Fibroblast of lung (primary cell): ENCODE measurements at regions not wholly inside any gene's neighbourhood (a gene's known extent, or its start where the extent isn't known, plus 50 kb on each side); places are given as distances from the start of the nearest gene placed in this dataset.

Source experiments
- DNase-seq, 2 donors: peaks; one replicate each; pipeline versions ENCODE4 v3.0.0 to v3.0.0-alpha.2; 2010; ENCODE audit warnings: low read depth in 2 of 2
- H2AFZ ChIP-seq: 2 replicates; pipeline ENCODE4 v1.5.1; 2012; ENCODE audit warnings: low read length, control low read depth, inconsistent platforms
- H3K27ac ChIP-seq: 2 replicates; pipeline ENCODE4 v1.5.1; 2011; ENCODE audit warnings: low read length, control low read depth; ENCODE audit not compliant: insufficient read depth
- H3K27me3 ChIP-seq: 2 replicates; pipeline ENCODE4 v1.5.1; 2011; ENCODE audit warnings: mild to moderate bottlenecking, low read length; ENCODE audit not compliant: control insufficient read depth, insufficient read depth
- H3K36me3 ChIP-seq: 2 replicates; pipeline ENCODE4 v1.5.1; 2011; ENCODE audit warnings: low read length; ENCODE audit not compliant: control insufficient read depth, insufficient read depth
- H3K4me1 ChIP-seq: 2 replicates; pipeline ENCODE4 v1.5.1; 2011; ENCODE audit warnings: low read length; ENCODE audit not compliant: control insufficient read depth, insufficient read depth; ENCODE audit errors: extremely low read depth
- H3K4me2 ChIP-seq: 2 replicates; pipeline ENCODE4 v1.5.1; 2011; ENCODE audit warnings: low read length, control low read depth; ENCODE audit not compliant: insufficient read depth; ENCODE audit errors: extremely low read depth
- H3K4me3 ChIP-seq, 4 experiments: fragments of 200-600 bp in 1 of 4; sonication (generic) in 1 of 4; replicated peaks in 1 of 4; 2 replicates each; pipeline ENCODE4 v1.5.1; 2011 to 2016; ENCODE audit warnings: low read length in 4 of 4, low read depth in 3 of 4, mild to moderate bottlenecking in 3 of 4, control low read depth in 2 of 4, inconsistent platforms in 1 of 4, mixed read lengths in 1 of 4; ENCODE audit not compliant: insufficient read depth in 1 of 4; ENCODE audit errors: control extremely low read depth in 1 of 4
- H3K79me2 ChIP-seq: 2 replicates; pipeline ENCODE4 v1.5.1; 2012; ENCODE audit warnings: mild to moderate bottlenecking, low read length, inconsistent platforms; ENCODE audit not compliant: control insufficient read depth, insufficient read depth
- H3K9ac ChIP-seq: 2 replicates; pipeline ENCODE4 v1.5.1; 2011; ENCODE audit warnings: mild to moderate bottlenecking, low read length, control low read depth; ENCODE audit not compliant: insufficient read depth
- H3K9me3 ChIP-seq: 2 replicates; pipeline ENCODE4 v1.5.1; 2012; ENCODE audit warnings: low read depth, low read length; ENCODE audit not compliant: control insufficient read depth, insufficient read depth
- H4K20me1 ChIP-seq: 2 replicates; pipeline ENCODE4 v1.5.1; 2011; ENCODE audit warnings: low read length; ENCODE audit not compliant: control insufficient read depth, insufficient read depth; ENCODE audit errors: extremely low read depth
- EZH2 ChIP-seq: IDR thresholded peaks from 2 replicates; pipeline ENCODE4 v1.5.1; 2012; ENCODE audit warnings: low read length, control low read depth, mild to moderate bottlenecking; ENCODE audit errors: missing control alignments
- TF ChIP-seq, protein P1 (sequence below), 2 donors: IDR thresholded peaks in 1 of 2; conservative IDR thresholded peaks in 1 of 2; 1 replicate in 1 of 2; 2 replicates in 1 of 2; pipeline ENCODE4 v1.5.1; 2011 to 2012; ENCODE audit warnings: low read length in 2 of 2, control low read depth in 1 of 2, inconsistent platforms in 1 of 2, low read depth in 1 of 2, mild to moderate bottlenecking in 1 of 2

- Histone ChIP-seq H3K27me3 (no peaks in the 10 kb centered on the region), H3K36me3 (no peaks in the 10 kb centered on the region), H3K79me2 (no peaks in the 10 kb centered on the region), H3K4me1 (no peaks in the 10 kb centered on the region), H3K4me3 (peak overlapping the region in 1 of 4 experiments; percentile 10), H4K20me1 (no peaks in the 10 kb centered on the region), H3K27ac (no peak overlapping the region), H3K9me3 (no peaks in the 10 kb centered on the region), H3K4me2 (peak overlapping the region; percentile 56), H3K9ac (no peak overlapping the region), H2AFZ (peak overlapping the region; percentile 15)
- TF ChIP-seq, protein P1, sequence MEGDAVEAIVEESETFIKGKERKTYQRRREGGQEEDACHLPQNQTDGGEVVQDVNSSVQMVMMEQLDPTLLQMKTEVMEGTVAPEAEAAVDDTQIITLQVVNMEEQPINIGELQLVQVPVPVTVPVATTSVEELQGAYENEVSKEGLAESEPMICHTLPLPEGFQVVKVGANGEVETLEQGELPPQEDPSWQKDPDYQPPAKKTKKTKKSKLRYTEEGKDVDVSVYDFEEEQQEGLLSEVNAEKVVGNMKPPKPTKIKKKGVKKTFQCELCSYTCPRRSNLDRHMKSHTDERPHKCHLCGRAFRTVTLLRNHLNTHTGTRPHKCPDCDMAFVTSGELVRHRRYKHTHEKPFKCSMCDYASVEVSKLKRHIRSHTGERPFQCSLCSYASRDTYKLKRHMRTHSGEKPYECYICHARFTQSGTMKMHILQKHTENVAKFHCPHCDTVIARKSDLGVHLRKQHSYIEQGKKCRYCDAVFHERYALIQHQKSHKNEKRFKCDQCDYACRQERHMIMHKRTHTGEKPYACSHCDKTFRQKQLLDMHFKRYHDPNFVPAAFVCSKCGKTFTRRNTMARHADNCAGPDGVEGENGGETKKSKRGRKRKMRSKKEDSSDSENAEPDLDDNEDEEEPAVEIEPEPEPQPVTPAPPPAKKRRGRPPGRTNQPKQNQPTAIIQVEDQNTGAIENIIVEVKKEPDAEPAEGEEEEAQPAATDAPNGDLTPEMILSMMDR (conservative IDR thresholded peaks at IDR 0.05 in 1 of 2, IDR thresholded peaks at IDR 0.05 in 1 of 2; ENCODE audit: low read depth in 1 of 2, low read length in 2 of 2): no peak
- no peak for TF ChIP-seq EZH2
- DNase-seq: no peak
Measured at GRCh38 chr2:8455236-8456150, 226.4 kb upstream of the ID2 start.

DNA sequence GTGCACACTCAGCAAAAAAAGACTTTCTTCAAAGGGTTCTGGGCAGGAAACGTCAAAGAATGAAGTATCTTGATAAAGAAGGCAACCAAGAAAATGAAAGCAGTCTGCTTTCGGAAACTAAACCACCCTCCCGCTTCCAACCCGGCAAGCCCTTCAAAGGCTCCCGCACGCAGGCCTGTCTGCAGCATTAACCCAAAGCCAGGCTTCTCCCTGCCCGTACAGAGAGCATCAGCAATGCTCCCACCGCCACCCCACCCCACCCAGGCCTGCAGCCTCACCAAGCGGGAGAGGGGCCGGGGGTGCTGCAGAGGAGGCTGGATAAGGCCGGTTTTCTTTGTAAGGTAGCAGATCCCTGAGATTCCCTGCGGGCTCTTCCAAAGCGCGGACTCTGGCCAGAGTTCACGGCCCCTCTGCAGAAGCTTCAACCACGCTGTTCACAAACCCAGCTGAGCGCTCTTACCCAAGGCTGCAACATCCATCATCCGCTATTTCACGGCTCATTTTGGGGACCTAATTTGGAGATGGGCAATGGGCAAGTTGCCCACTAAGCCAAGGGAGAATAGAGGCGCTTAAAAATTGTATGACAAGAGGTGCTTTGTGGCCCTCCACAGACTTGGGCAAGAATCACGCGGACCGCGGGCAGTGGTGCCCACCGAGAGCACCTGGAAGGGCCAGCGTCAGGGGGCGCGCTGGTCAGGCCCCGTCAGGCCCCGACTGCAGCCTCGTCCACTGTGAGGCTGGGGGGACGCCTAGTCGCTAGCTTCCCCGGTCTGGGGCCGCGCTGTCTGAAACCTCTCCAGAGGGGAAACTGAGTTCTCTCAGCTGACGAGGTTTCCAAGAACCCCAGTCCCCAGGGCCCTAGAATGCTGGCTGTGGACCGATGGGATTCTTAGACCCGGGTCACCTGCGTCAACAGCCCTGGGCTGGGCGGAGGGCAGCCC lies 225.4 kb upstream of the ID2 start:
- TF ChIP-seq, protein P1 (conservative IDR thresholded peaks at IDR 0.05 in 1 of 2, IDR thresholded peaks at IDR 0.05 in 1 of 2; ENCODE audit: low read depth in 1 of 2, low read length in 2 of 2): no peak
- TF ChIP-seq EZH2: no peak
- Histone ChIP-seq H3K36me3 (no peaks in the 10 kb centered on the region), H3K27me3 (no peaks in the 10 kb centered on the region), H3K9ac (no peak overlapping the region), H3K27ac (no peak overlapping the region), H3K4me3 (peak overlapping the region in 1 of 4 experiments; percentile 10), H3K79me2 (no peaks in the 10 kb centered on the region), H4K20me1 (no peaks in the 10 kb centered on the region), H2AFZ (peak overlapping the region; percentile 15), H3K9me3 (no peaks in the 10 kb centered on the region), H3K4me1 (no peaks in the 10 kb centered on the region), H3K4me2 (peak overlapping the region; percentile 56)
- no peak for DNase-seq

DNA sequence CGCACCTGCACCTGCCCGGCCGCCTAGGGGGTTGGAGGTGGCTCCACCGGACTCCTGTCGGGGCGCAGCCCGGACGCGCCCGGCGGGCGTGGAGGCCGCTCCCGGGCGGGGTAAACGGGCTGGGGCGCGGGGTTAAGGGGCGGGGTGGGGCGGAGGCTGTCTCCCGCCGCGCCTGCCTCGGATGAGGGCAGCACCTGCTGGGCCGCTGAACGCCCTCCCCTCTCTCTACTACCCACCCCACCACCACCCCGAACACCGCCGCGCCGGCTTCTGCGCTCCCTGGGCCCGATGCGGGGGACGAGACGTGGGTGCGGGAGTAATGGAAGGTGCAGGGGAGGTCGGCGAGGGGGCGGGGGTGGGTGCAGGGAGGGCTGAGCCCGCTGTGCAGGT lies 224.8 kb upstream of the ID2 start:
- Histone ChIP-seq H3K27me3 (no peaks in the 10 kb centered on the region), H3K9me3 (no peaks in the 10 kb centered on the region), H3K4me2 (no peak overlapping the region), H3K36me3 (no peaks in the 10 kb centered on the region), H3K4me3 (no peak overlapping the region), H3K9ac (no peak overlapping the region), H3K4me1 (no peaks in the 10 kb centered on the region), H2AFZ (no peak overlapping the region), H4K20me1 (no peaks in the 10 kb centered on the region), H3K27ac (no peak overlapping the region), H3K79me2 (no peaks in the 10 kb centered on the region)
- no peak for DNase-seq
- TF ChIP-seq, protein P1 (conservative IDR thresholded peaks at IDR 0.05 in 1 of 2, IDR thresholded peaks at IDR 0.05 in 1 of 2; ENCODE audit: low read depth in 1 of 2, low read length in 2 of 2): no peak
- TF ChIP-seq EZH2: no peak
